BLaER1 (cell line): ENCODE measurements at regions not wholly inside any gene's neighbourhood (a gene's known extent, or its start where the extent isn't known, plus 50 kb on each side); places are given as distances from the start of the nearest gene placed in this dataset.

Experiments
- H3K27ac ChIP-seq: shearing (Covaris generic); formaldehyde crosslinking; 2 replicates; pipeline ENCODE4 v1.8.1; 2022
- H3K27me3 ChIP-seq: shearing (Covaris generic); formaldehyde crosslinking; 2 replicates; pipeline ENCODE4 v1.8.1; 2022
- H3K36me3 ChIP-seq: shearing (Covaris generic); formaldehyde crosslinking; 2 replicates; pipeline ENCODE4 v1.8.1; 2022
- H3K4me1 ChIP-seq: shearing (Covaris generic); formaldehyde crosslinking; 2 replicates; pipeline ENCODE4 v1.8.1; 2022
- H3K4me2 ChIP-seq: shearing (Covaris generic); formaldehyde crosslinking; 2 replicates; pipeline ENCODE4 v1.8.1; 2022
- H3K4me3 ChIP-seq: shearing (Covaris generic); formaldehyde crosslinking; 2 replicates; pipeline ENCODE4 v1.8.1; 2022
- H3K9ac ChIP-seq: shearing (Covaris generic); formaldehyde crosslinking; 2 replicates; pipeline ENCODE4 v1.8.1; 2022
- H3K9me3 ChIP-seq: shearing (Covaris generic); formaldehyde crosslinking; 2 replicates; pipeline ENCODE4 v1.8.1; 2022
- H4K20me1 ChIP-seq: shearing (Covaris generic); formaldehyde crosslinking; 2 replicates; pipeline ENCODE4 v1.8.1; 2022
- Cebpa-rat ChIP-seq: shearing (Covaris generic); IDR thresholded peaks from 2 replicates; pipeline ENCODE4 v1.8.1; 2022

GRCh38 chr10:35768011-35768410 lies 125.9 kb upstream of the FZD8 start:
- no peak overlapping the region for H3K4me3 ChIP-seq
- H3K36me3 ChIP-seq: no peaks in the 10 kb centered on the region
- H4K20me1 ChIP-seq: no peaks in the 10 kb centered on the region
- no peak for TF ChIP-seq Cebpa-rat
- no peak overlapping the region for H3K4me2 ChIP-seq
- no peak overlapping the region for H3K9ac ChIP-seq
- H3K27ac ChIP-seq: no peak overlapping the region
- H3K4me1 ChIP-seq: 0 out of 2 replicates have a peak, but pooled peaks cover 8% of the 10 kb centered on the region
- no peaks in the 10 kb centered on the region for H3K9me3 ChIP-seq
- no peaks in the 10 kb centered on the region for H3K27me3 ChIP-seq

GRCh38 chr10:35765996-35766395 lies 123.9 kb upstream of the FZD8 start:
- Histone ChIP-seq H3K4me2 (peak overlapping the region; percentile 68; the same call in 1 of the 2 replicates), H3K36me3 (no peaks in the 10 kb centered on the region), H3K27ac (no peak overlapping the region), H3K4me1 (0 out of 2 replicates have a peak, but pooled peaks cover 8% of the 10 kb centered on the region), H3K9ac (no peak overlapping the region), H3K4me3 (no peak overlapping the region), H3K9me3 (no peaks in the 10 kb centered on the region), H3K27me3 (no peaks in the 10 kb centered on the region), H4K20me1 (no peaks in the 10 kb centered on the region)
- TF ChIP-seq Cebpa-rat: no peak

GRCh38 chr10:35765066-35765527 lies 123.0 kb upstream of the FZD8 start:
- no peak for TF ChIP-seq Cebpa-rat
- Histone ChIP-seq H4K20me1 (no peaks in the 10 kb centered on the region), H3K9ac (0 out of 2 replicates have a peak overlapping the region, but pooled peaks have one; percentile 46), H3K36me3 (no peaks in the 10 kb centered on the region), H3K27ac (0 out of 2 replicates have a peak overlapping the region, but pooled peaks have one; percentile 39), H3K4me2 (peak overlapping the region; percentile 68), H3K4me3 (peak overlapping the region; percentile 51), H3K27me3 (no peaks in the 10 kb centered on the region), H3K9me3 (0 out of 2 replicates have a peak, but pooled peaks cover under 1% of the 10 kb centered on the region), H3K4me1 (0 out of 2 replicates have a peak, but pooled peaks cover 8% of the 10 kb centered on the region)

- H3K9me3 ChIP-seq: peaks cover 14% of the 10 kb centered on the region
- H3K27me3 ChIP-seq: no peaks in the 10 kb centered on the region
- H3K27ac ChIP-seq: no peak overlapping the region
- no peak overlapping the region for H3K4me3 ChIP-seq
- H3K4me2 ChIP-seq: no peak overlapping the region
- no peak for TF ChIP-seq Cebpa-rat
- H3K4me1 ChIP-seq: 0 out of 2 replicates have a peak, but pooled peaks cover 8% of the 10 kb centered on the region
- no peaks in the 10 kb centered on the region for H3K36me3 ChIP-seq
- no peaks in the 10 kb centered on the region for H4K20me1 ChIP-seq
- no peak overlapping the region for H3K9ac ChIP-seq
Measured at GRCh38 chr10:35762311-35763030, 120.4 kb upstream of the FZD8 start.

- TF ChIP-seq Cebpa-rat: no peak
- Histone ChIP-seq H3K27ac (no peak overlapping the region), H4K20me1 (no peaks in the 10 kb centered on the region), H3K9ac (no peak overlapping the region), H3K9me3 (peaks cover 14% of the 10 kb centered on the region), H3K4me1 (no peaks in the 10 kb centered on the region), H3K4me2 (no peak overlapping the region), H3K4me3 (no peak overlapping the region), H3K27me3 (no peaks in the 10 kb centered on the region), H3K36me3 (no peaks in the 10 kb centered on the region)
Measured at GRCh38 chr10:35758076-35758475, 116.0 kb upstream of the FZD8 start.

GRCh38 chr10:35754519-35754918 lies 112.4 kb upstream of the FZD8 start:
- Histone ChIP-seq H3K27ac (no peak overlapping the region), H3K4me2 (no peak overlapping the region), H3K4me3 (no peak overlapping the region), H3K36me3 (no peaks in the 10 kb centered on the region), H4K20me1 (no peaks in the 10 kb centered on the region), H3K9ac (no peak overlapping the region), H3K27me3 (no peaks in the 10 kb centered on the region), H3K9me3 (peaks cover 9% of the 10 kb centered on the region), H3K4me1 (no peaks in the 10 kb centered on the region)
- TF ChIP-seq Cebpa-rat: no peak

GRCh38 chr10:35752469-35753461 lies 110.7 kb upstream of the FZD8 start:
- Histone ChIP-seq H3K27ac (no peak overlapping the region), H3K9me3 (no peaks in the 10 kb centered on the region), H4K20me1 (no peaks in the 10 kb centered on the region), H3K9ac (no peak overlapping the region), H3K4me2 (no peak overlapping the region), H3K36me3 (no peaks in the 10 kb centered on the region), H3K4me1 (no peaks in the 10 kb centered on the region), H3K27me3 (no peaks in the 10 kb centered on the region), H3K4me3 (no peak overlapping the region)
- no peak for TF ChIP-seq Cebpa-rat

- H3K27me3 ChIP-seq: no peaks in the 10 kb centered on the region
- H3K4me2 ChIP-seq: no peak overlapping the region
- H3K4me1 ChIP-seq: no peaks in the 10 kb centered on the region
- no peak overlapping the region for H3K4me3 ChIP-seq
- H4K20me1 ChIP-seq: no peaks in the 10 kb centered on the region
- no peak overlapping the region for H3K27ac ChIP-seq
- no peak for TF ChIP-seq Cebpa-rat
- H3K9me3 ChIP-seq: no peaks in the 10 kb centered on the region
- no peaks in the 10 kb centered on the region for H3K36me3 ChIP-seq
- no peak overlapping the region for H3K9ac ChIP-seq
Measured at GRCh38 chr10:35751347-35751746, 109.3 kb upstream of the FZD8 start.

GRCh38 chr10:35749230-35749629 lies 107.1 kb upstream of the FZD8 start:
- no peaks in the 10 kb centered on the region for H3K9me3 ChIP-seq
- no peaks in the 10 kb centered on the region for H3K27me3 ChIP-seq
- no peak overlapping the region for H3K9ac ChIP-seq
- no peak overlapping the region for H3K27ac ChIP-seq
- TF ChIP-seq Cebpa-rat: no peak
- H3K4me2 ChIP-seq: no peak overlapping the region
- no peaks in the 10 kb centered on the region for H3K4me1 ChIP-seq
- H3K4me3 ChIP-seq: no peak overlapping the region
- H3K36me3 ChIP-seq: no peaks in the 10 kb centered on the region
- H4K20me1 ChIP-seq: no peaks in the 10 kb centered on the region
